ENCODE measurements at regions not wholly inside any gene's neighbourhood (a gene's known extent, or its start where the extent isn't known, plus 50 kb on each side); places are given as distances from the start of the nearest gene placed in this dataset.

DNA sequence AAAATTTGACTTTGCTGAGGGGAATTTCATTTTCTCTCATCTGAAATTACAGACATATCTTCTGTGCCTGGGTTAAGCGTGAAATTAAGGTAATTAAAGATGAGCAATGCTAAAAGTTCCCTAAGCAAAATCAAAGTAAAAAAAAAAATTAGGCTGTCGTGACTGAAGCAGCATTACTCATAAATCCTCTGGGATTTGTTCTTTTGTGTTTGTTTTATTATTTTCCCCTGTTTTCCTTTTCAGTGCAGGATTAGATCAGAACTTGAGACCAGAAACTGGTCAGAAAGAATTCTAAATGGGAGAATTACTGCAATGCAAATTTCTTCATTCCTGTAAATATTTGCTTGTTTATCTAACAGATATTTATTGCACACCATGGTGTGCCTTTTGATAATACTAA, 141.4 kb upstream of the BET1 start:
- TF ChIP-seq POLR2A (IDR thresholded peaks at IDR 0.05; ENCODE audit: low read depth, low read length): no peak
- no peak for TF ChIP-seq POLR2AphosphoS5 (IDR thresholded peaks at IDR 0.05; ENCODE audit: low read depth, low read length)
